MV-4-11 (cell line): ENCODE measurements at regions not wholly inside any gene's neighbourhood (a gene's known extent, or its start where the extent isn't known, plus 50 kb on each side); places are given as distances from the start of the nearest gene placed in this dataset.

Experiments used
- DNase-seq: peaks from one replicate; lab custom pipeline; 2025; lab: John Stamatoyannopoulos, UW

GRCh38 chr1:78797108-78797781 is 147.6 kb downstream of the IFI44 start:
- no peak for DNase-seq

DNA sequence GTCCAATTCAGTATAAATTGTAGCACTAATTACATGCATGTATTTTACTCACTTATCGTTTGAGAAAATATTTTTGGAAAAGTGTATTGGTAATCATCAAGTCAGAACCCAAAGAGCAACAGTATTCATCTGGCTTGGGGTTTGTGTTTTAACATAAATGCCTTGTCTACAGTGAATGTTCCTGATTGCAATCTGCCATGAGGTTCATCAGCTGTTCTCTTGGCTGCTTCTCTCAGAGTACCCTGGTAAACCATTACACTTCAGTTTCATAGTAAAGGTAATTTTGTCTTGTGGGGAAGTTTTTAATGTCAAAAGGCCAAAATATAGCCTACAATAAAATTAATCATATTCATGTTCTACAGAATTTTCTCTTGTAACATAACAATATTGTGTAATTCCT is 150.3 kb downstream of the IFI44 start:
- DNase-seq: no peak

GRCh38 chr1:78814176-78814575 is 164.5 kb downstream of the IFI44 start:
- DNase-seq: no peak

DNA sequence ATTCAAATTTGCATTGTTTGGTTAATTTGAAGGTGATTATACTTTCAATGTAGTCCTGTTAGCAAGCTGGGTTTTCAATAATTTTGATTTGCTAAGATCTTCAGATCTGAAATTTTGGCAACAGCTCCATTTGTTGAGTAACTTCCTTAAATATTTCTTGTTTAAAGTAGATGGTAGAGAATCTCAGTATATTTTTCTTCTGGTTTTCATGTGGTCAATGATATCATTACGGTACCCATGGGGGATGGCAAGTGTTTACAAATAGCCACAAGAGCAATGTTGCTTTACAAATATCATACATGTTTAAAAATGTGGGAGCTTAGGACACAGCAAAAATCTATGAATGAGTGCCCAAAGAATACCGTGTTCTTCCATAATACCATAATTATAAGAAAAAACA is 175.9 kb downstream of the IFI44 start:
- DNase-seq: no peak

DNA sequence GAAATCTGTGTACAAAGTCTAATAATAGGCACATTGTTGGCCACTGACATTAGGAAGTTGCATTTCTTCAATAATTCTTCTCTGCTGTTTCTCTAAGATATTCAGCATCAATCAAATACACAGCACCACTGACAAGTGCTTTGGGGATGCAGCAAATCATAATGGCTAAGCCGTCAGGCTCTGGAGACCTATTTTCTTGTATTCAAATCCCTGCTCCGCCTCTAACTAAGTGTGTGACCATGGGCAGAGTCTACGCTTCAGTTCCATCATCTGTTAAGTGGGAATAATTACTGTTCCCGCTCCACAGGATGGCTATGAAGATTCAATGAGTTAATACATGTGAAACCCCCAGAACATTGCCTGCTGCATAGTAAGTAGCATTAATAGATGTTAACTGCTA is 176.9 kb downstream of the ADGRL4 start:
- DNase-seq: no peak

- DNase-seq: no peak
These were observed 176.2 kb downstream of the ADGRL4 start for GRCh38 chr1:78830321-78830720.

GRCh38 chr1:78831731-78832360 is 174.7 kb downstream of the ADGRL4 start:
- DNase-seq: no peak

DNA sequence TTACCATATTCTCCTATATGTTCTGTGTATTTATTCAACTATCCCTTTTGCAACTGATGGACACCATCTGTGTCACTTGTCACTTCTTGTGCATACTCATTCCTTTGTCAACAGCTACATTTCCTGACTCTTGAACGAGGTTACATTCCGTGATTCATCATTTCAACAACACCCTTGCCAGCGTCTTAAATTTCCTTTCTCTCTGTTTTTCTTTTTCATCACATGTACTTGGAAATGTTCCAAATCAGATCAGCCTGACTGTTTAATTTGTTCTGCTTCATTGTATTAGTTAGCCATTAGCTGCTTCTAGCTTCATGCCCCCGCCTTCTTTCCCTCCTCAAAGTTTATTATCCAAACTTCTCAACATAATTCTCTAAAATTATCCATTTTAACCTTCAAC is 173.0 kb downstream of the ADGRL4 start:
- DNase-seq: no peak

- DNase-seq: no peak
These were observed 172.3 kb downstream of the ADGRL4 start for GRCh38 chr1:78834201-78834741.

DNA sequence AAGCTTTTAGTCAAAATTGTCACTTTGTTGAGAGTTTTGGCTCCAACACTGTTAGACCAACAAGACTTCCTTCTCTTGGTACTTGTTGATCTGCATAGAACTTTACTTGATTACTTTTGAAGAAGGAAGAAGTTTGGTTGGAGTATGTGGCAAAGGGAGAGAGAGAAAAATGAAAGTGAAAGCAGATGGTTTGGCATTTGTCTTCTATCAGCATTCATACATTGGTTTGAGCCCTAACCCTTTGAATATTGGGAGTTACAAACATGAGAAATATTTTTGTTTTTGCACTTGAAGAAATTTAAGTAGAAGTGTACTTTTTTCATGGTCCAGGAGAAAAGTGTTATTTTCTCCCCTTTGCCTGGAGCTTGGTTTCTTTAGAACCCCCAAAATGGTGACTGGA is 169.8 kb downstream of the ADGRL4 start:
- peak; percentile 39 for DNase-seq

DNA sequence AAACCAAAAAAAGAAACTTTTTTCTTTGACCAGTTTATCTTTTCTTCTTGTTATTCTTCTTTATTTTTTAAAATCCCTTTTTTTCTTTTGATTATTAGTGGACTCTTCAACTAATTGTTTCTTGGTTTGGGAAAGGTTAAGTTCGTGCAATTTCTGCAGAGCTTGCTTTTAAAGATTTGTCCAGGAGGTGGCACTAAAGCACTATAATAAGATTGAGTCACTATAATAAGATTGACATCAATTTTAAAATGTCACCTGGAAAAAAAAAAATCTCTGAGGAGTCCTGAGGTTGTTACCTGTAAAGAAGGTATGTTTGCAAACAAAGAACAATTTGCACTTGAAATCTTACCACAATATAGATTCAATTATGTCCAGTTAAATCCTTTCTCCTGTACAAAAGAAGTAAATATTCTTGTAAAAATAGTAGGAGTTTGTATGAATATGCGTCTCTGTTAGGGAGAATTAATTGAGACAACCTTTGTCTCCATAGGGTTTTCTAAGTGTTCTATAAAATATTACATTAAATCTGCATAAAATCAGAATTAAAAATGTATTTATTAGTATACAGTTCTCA is 166.7 kb downstream of the ADGRL4 start:
- peak; percentile 19 for DNase-seq
